ENCODE measurements at regions not wholly inside any gene's neighbourhood (a gene's known extent, or its start where the extent isn't known, plus 50 kb on each side); places are given as distances from the start of the nearest gene placed in this dataset.

GRCh38 chr1:201749059-201749690 lies 79.8 kb upstream of the IPO9 start:
- H3K9me3 Mint-ChIP-seq = no peaks in the 10 kb centered on the region
- H3K27me3 Mint-ChIP-seq (ENCODE audit: low read depth, poor library complexity) = no peaks in the 10 kb centered on the region
- no peak for DNase-seq
- H3K4me3 Mint-ChIP-seq = no peak overlapping the region
- no peak overlapping the region for H3K27ac Mint-ChIP-seq
- H3K4me1 Mint-ChIP-seq = peaks cover 75% of the 10 kb centered on the region
- TF ChIP-seq CTCF (IDR thresholded peaks at IDR 0.05) = no peak
- H3K36me3 Mint-ChIP-seq (ENCODE audit: low read depth) = peaks cover 7% of the 10 kb centered on the region

- Mint-ChIP-seq H3K27ac (peak overlapping the region; percentile 24), H3K36me3 (ENCODE audit: low read depth) (peaks cover 11% of the 10 kb centered on the region), H3K4me3 (no peak overlapping the region), H3K9me3 (no peaks in the 10 kb centered on the region), H3K27me3 (ENCODE audit: low read depth, poor library complexity) (no peaks in the 10 kb centered on the region), H3K4me1 (peaks cover 85% of the 10 kb centered on the region)
- no peak for TF ChIP-seq CTCF (IDR thresholded peaks at IDR 0.05)
- DNase-seq = no peak
Observed at GRCh38 chr1:201750120-201750519, 78.8 kb upstream of the IPO9 start.

- no peak for DNase-seq
- Mint-ChIP-seq H3K27ac (peak overlapping the region; percentile 60), H3K27me3 (ENCODE audit: low read depth, poor library complexity) (no peaks in the 10 kb centered on the region), H3K36me3 (ENCODE audit: low read depth) (peaks cover 14% of the 10 kb centered on the region), H3K9me3 (no peaks in the 10 kb centered on the region), H3K4me3 (no peak overlapping the region), H3K4me1 (peaks cover 88% of the 10 kb centered on the region)
- no peak for TF ChIP-seq CTCF (IDR thresholded peaks at IDR 0.05)
Observed at GRCh38 chr1:201750934-201751333, 78.0 kb upstream of the IPO9 start.

GRCh38 chr1:201751872-201752271 lies 77.1 kb upstream of the IPO9 start:
- H3K27ac Mint-ChIP-seq = peak overlapping the region; percentile 60
- TF ChIP-seq CTCF (IDR thresholded peaks at IDR 0.05) = no peak

GRCh38 chr1:201752333-201752732 lies 76.6 kb upstream of the IPO9 start:
- peak overlapping the region; percentile 18 for H3K27ac Mint-ChIP-seq
- no peak for DNase-seq
- H3K4me3 Mint-ChIP-seq = no peak overlapping the region
- no peaks in the 10 kb centered on the region for H3K9me3 Mint-ChIP-seq
- peaks cover 89% of the 10 kb centered on the region for H3K4me1 Mint-ChIP-seq
- TF ChIP-seq CTCF (IDR thresholded peaks at IDR 0.05) = no peak
- peaks cover 8% of the 10 kb centered on the region for H3K36me3 Mint-ChIP-seq (ENCODE audit: low read depth)
- H3K27me3 Mint-ChIP-seq (ENCODE audit: low read depth, poor library complexity) = no peaks in the 10 kb centered on the region

More at GRCh38 chr1:201751872-201752271, 77.1 kb upstream of the IPO9 start:
- Mint-ChIP-seq H3K9me3 (no peaks in the 10 kb centered on the region), H3K27me3 (ENCODE audit: low read depth, poor library complexity) (no peaks in the 10 kb centered on the region), H3K36me3 (ENCODE audit: low read depth) (peaks cover 8% of the 10 kb centered on the region), H3K4me3 (peak overlapping the region; percentile 2), H3K4me1 (peaks cover 89% of the 10 kb centered on the region)
- peak; percentile 46 for DNase-seq

- no peak for DNase-seq
- H3K36me3 Mint-ChIP-seq (ENCODE audit: low read depth) = peaks cover 8% of the 10 kb centered on the region
- H3K9me3 Mint-ChIP-seq = no peaks in the 10 kb centered on the region
- TF ChIP-seq CTCF (IDR thresholded peaks at IDR 0.05) = no peak
- H3K4me3 Mint-ChIP-seq = no peak overlapping the region
- H3K4me1 Mint-ChIP-seq = peaks cover 87% of the 10 kb centered on the region
- H3K27me3 Mint-ChIP-seq (ENCODE audit: low read depth, poor library complexity) = no peaks in the 10 kb centered on the region
- H3K27ac Mint-ChIP-seq = no peak overlapping the region
Observed at GRCh38 chr1:201753492-201753891, 75.5 kb upstream of the IPO9 start.

All from nephron progenitor cell (in vitro differentiated cells).